Stomach smooth muscle (tissue), 2 donors: ENCODE measurements at regions not wholly inside any gene's neighbourhood (a gene's known extent, or its start where the extent isn't known, plus 50 kb on each side); places are given as distances from the start of the nearest gene placed in this dataset.

Experiments
- H3K27ac ChIP-seq: one replicate; pipeline ENCODE4 v1.7.0; 2013; ENCODE audit warnings: mild to moderate bottlenecking, low read length, inconsistent platforms
- H3K27me3 ChIP-seq, 2 donors: one replicate each; pipeline ENCODE4 v1.7.0; 2013; ENCODE audit warnings: low read length in 2 of 2; ENCODE audit not compliant: insufficient read depth in 2 of 2, control insufficient read depth in 1 of 2
- H3K36me3 ChIP-seq, 2 donors: one replicate each; pipeline ENCODE4 v1.7.0; 2013; ENCODE audit warnings: low read length in 2 of 2; ENCODE audit not compliant: control insufficient read depth in 2 of 2, insufficient read depth in 2 of 2
- H3K4me1 ChIP-seq: one replicate; pipeline ENCODE4 v1.7.0; 2013; ENCODE audit warnings: low read length; ENCODE audit not compliant: control insufficient read depth, insufficient read depth
- H3K4me3 ChIP-seq, 2 donors: one replicate each; pipeline ENCODE4 v1.7.0; 2013; ENCODE audit warnings: low read length in 2 of 2
- H3K9ac ChIP-seq, 2 donors: one replicate each; pipeline ENCODE4 v1.7.0; 2013; ENCODE audit warnings: low read length in 2 of 2, mild to moderate bottlenecking in 1 of 2
- H3K9me3 ChIP-seq, 2 donors: one replicate each; pipeline ENCODE4 v1.7.0; 2013; ENCODE audit warnings: low read length in 2 of 2; ENCODE audit not compliant: control insufficient read depth in 2 of 2
- donor health status: healthy.
- donor health status: Pancreatic carcinoma.

GRCh38 chr7:67713451-67714056 is 716.9 kb downstream of the TYW1 start:
- H3K9me3 ChIP-seq, result peaks cover 0 to 5% of the 10 kb centered on the region in 2 donors
- no peak overlapping the region for H3K9ac ChIP-seq
- H3K4me1 ChIP-seq, result no peaks in the 10 kb centered on the region
- no peak overlapping the region for H3K27ac ChIP-seq
- H3K36me3 ChIP-seq, result no peaks in the 10 kb centered on the region
- H3K27me3 ChIP-seq, result peaks cover 0 to 2% of the 10 kb centered on the region in 2 donors
- H3K4me3 ChIP-seq, result no peak overlapping the region

DNA sequence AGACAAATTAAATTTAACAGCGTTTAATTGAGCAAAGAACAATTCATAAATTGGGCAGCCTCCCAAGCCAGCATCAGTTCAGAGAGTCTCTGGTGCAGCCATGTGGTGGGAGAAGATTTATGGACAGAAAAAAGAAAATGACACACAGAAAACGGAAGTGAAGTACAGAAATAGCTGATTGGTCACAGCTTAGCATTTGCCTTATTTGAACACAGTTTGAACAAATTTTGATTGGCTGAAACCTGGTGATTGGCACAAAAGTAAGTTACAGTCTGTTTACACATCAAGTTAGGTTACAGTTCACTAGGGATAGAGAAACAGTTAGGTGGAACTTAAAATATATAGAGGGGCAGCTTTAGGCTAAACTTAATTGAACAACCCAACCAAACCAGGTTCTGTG is 720.1 kb downstream of the TYW1 start:
- Histone ChIP-seq H3K9ac (no peak overlapping the region), H3K36me3 (no peaks in the 10 kb centered on the region), H3K27me3 (peaks cover 0 to 2% of the 10 kb centered on the region in 2 donors), H3K4me1 (no peaks in the 10 kb centered on the region), H3K9me3 (no peaks in the 10 kb centered on the region), H3K4me3 (no peak overlapping the region), H3K27ac (no peak overlapping the region)

DNA sequence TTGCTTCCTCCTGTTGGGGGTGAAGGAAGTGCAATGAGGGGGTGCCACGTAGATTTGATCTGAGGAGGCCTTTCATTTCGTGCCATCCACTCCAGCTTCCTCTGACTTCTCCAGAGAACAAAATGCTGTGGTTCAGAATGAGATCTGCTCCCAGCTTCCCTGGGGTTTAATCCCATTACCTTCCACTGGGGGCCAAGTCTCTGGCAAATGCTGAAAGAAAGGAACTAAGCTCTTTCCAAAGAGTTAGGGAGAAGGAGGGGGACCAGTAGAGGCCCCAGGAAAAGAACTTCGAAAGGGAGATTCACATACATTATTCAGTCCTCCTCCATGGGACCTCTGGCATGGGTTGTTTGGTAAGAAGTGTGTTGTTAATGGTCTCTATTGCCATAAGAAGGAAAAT is 727.0 kb downstream of the TYW1 start:
- H3K9me3 ChIP-seq, result no peaks in the 10 kb centered on the region
- no peak overlapping the region for H3K27ac ChIP-seq
- H3K4me3 ChIP-seq, result no peak overlapping the region
- no peaks in the 10 kb centered on the region for H3K36me3 ChIP-seq
- peaks cover 3% of the 10 kb centered on the region for H3K4me1 ChIP-seq
- H3K9ac ChIP-seq, result no peak overlapping the region
- H3K27me3 ChIP-seq, result no peaks in the 10 kb centered on the region

DNA sequence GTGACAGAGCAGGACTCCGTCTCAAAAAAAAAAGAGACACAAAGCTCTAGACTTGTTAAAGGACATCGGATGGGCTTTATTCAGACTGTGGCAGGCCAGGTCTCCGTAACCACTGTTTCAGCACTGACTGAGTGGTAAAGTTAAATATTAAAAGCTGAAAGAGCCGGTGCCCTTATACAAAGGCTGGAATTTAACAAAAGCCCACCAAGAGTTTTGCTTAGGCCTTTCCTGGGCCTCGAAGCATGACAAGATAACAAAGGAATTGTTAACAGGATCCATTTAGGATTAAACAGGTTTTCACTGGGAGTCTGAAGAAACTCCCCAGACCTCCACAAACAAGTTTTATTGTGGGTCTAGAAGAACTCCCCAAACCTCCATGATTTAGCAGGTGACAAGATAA is 727.8 kb downstream of the TYW1 start:
- H3K27ac ChIP-seq, result no peak overlapping the region
- no peaks in the 10 kb centered on the region for H3K36me3 ChIP-seq
- no peak overlapping the region for H3K9ac ChIP-seq
- H3K9me3 ChIP-seq, result no peaks in the 10 kb centered on the region
- H3K27me3 ChIP-seq, result no peaks in the 10 kb centered on the region
- H3K4me1 ChIP-seq, result peaks cover 3% of the 10 kb centered on the region
- H3K4me3 ChIP-seq, result no peak overlapping the region

DNA sequence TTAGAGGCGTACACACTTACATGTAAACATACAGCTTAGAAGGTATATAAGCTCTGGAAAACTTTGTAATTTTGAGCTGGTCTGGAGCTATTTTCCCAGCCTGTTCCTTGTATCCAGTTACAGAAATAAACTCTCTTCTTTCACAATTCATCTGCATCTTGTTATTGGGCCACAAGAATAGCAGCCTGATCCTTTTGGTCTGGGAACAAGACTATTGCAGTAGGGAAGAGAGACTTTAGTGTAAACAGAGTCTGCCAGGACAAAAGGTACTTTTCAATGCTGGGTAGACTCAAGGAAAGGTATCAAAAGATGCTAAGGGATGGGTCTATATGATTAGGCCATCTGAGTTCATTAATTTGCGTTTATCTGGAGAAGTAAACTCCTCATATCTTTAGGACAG is 728.3 kb downstream of the TYW1 start:
- no peak overlapping the region for H3K27ac ChIP-seq
- no peaks in the 10 kb centered on the region for H3K9me3 ChIP-seq
- no peak overlapping the region for H3K9ac ChIP-seq
- no peak overlapping the region for H3K4me3 ChIP-seq
- peaks cover 3% of the 10 kb centered on the region for H3K4me1 ChIP-seq
- H3K36me3 ChIP-seq, result no peaks in the 10 kb centered on the region
- H3K27me3 ChIP-seq, result no peaks in the 10 kb centered on the region

DNA sequence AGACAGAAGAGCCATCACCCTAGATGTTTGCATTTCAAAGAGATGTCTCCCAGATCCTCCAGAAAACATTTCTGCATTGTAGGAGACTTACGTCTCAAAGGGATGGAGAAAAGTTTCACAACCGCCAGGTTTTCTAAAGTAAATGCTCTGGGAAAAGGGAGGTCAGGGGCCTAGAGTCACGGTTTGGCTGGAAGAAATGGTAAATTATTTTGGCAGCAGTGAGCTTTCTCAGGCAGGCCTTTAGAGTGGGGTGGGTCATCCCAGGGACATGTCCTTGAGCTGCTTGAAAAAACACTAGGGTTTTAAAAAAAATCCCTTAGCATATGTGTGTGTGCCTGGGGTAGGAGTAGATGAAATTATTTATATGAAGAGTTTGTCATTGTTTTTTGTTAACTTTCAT is 728.8 kb downstream of the TYW1 start:
- H3K27ac ChIP-seq, result no peak overlapping the region
- no peaks in the 10 kb centered on the region for H3K36me3 ChIP-seq
- peaks cover 3% of the 10 kb centered on the region for H3K4me1 ChIP-seq
- no peak overlapping the region for H3K4me3 ChIP-seq
- no peaks in the 10 kb centered on the region for H3K9me3 ChIP-seq
- H3K27me3 ChIP-seq, result no peaks in the 10 kb centered on the region
- H3K9ac ChIP-seq, result no peak overlapping the region

- no peaks in the 10 kb centered on the region for H3K4me1 ChIP-seq
- no peaks in the 10 kb centered on the region for H3K36me3 ChIP-seq
- H3K27ac ChIP-seq, result no peak overlapping the region
- H3K9ac ChIP-seq, result no peak overlapping the region
- H3K9me3 ChIP-seq, result no peaks in the 10 kb centered on the region
- H3K4me3 ChIP-seq, result no peak overlapping the region
- H3K27me3 ChIP-seq, result no peaks in the 10 kb centered on the region
Measured at GRCh38 chr7:67729771-67730170, 733.1 kb downstream of the TYW1 start.

DNA sequence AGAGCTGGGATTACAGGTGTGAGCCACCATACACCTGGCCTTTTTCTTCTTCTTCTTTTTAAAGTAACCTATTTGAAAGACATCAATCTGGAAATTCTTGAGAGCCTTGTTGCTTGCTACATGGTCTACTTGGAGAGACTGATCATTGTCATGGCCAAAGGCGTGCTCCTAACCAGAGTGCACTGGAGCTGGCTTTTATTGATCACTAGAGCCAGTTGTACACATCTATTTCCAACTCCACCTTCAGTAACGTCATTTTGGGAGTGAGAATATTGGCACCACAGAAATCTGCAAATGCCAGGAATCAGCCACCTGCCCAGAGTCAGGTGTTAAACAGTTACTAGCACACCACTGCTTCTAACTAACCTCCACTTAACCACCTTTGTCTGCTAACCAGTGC is 735.1 kb downstream of the TYW1 start:
- Histone ChIP-seq H3K36me3 (no peaks in the 10 kb centered on the region), H3K27me3 (no peaks in the 10 kb centered on the region), H3K27ac (no peak overlapping the region), H3K4me3 (no peak overlapping the region), H3K9ac (no peak overlapping the region), H3K4me1 (no peaks in the 10 kb centered on the region), H3K9me3 (no peaks in the 10 kb centered on the region)

DNA sequence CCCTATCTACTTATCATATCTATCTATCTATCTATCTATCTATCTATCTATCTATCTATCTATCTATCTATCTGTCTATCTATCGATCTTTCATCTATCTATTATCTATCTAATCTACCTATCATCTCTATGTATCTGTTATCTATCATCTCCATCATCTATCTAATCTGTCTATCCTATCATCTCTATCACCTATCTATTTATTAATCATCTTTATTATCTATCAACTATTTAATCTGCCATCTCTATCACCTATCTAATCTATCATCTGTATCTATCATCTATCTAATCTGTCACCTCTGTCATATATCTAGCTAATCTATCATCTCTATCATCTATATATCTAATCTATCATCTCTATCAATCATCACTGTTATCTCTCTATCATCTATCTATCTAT is 736.3 kb downstream of the TYW1 start:
- no peak overlapping the region for H3K4me3 ChIP-seq
- no peak overlapping the region for H3K9ac ChIP-seq
- H3K4me1 ChIP-seq, result no peaks in the 10 kb centered on the region
- no peak overlapping the region for H3K27ac ChIP-seq
- H3K27me3 ChIP-seq, result no peaks in the 10 kb centered on the region
- H3K36me3 ChIP-seq, result no peaks in the 10 kb centered on the region
- no peaks in the 10 kb centered on the region for H3K9me3 ChIP-seq

- peaks cover 0 to 2% of the 10 kb centered on the region in 2 donors for H3K9me3 ChIP-seq
- H3K27me3 ChIP-seq, result no peaks in the 10 kb centered on the region
- peak overlapping the region; percentile 12 for H3K27ac ChIP-seq
- no peak overlapping the region for H3K9ac ChIP-seq
- H3K4me3 ChIP-seq, result no peak overlapping the region
- no peaks in the 10 kb centered on the region for H3K4me1 ChIP-seq
- H3K36me3 ChIP-seq, result no peaks in the 10 kb centered on the region
Measured at GRCh38 chr7:67738145-67738544, 741.5 kb downstream of the TYW1 start.

DNA sequence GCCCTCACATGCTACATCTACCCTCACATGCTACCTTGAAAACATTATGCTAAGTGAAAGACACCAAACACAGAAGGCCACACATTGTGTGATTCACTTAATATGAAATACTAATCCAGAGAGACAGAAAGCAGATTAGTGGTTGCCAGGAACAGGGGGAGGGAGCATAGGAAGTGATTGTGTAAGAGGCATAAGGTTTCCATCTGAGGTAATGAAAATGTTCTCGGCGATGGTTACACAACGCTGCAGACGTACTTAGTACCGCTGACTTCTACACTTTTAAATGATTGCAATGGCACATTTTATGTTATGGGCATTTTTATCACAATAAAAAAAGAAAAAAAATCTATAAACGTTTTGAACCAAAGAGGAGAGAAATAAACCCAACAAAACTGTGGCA is 742.3 kb downstream of the TYW1 start:
- H3K27ac ChIP-seq, result no peak overlapping the region
- peaks cover 0 to 2% of the 10 kb centered on the region in 2 donors for H3K9me3 ChIP-seq
- no peaks in the 10 kb centered on the region for H3K36me3 ChIP-seq

More for the DNA sequence above, 742.3 kb downstream of the TYW1 start:
- H3K9ac ChIP-seq, result no peak overlapping the region
- no peaks in the 10 kb centered on the region for H3K27me3 ChIP-seq
- H3K4me3 ChIP-seq, result no peak overlapping the region
- no peaks in the 10 kb centered on the region for H3K4me1 ChIP-seq
